Kidney tubule cell (primary cell): ENCODE measurements at regions not wholly inside any gene's neighbourhood (a gene's known extent, or its start where the extent isn't known, plus 50 kb on each side); places are given as distances from the start of the nearest gene placed in this dataset.
"Not testable (repeated sequence)": the region's sequence is repeated elsewhere in the genome, so short reads cannot be mapped to it uniquely, and the experiment has no call there.

Source experiments
- DNase-seq: peaks from one replicate; pipeline ENCODE4 v3.0.0-alpha.2; 2018; ENCODE audit warnings: low spot score

- DNase-seq, result peak; percentile 39
These were observed 166.3 kb downstream of the DUSP10 start for GRCh38 chr1:221575605-221576004.

- peak; percentile 68 for DNase-seq
These were observed 165.6 kb downstream of the DUSP10 start for GRCh38 chr1:221576268-221576667.

DNA sequence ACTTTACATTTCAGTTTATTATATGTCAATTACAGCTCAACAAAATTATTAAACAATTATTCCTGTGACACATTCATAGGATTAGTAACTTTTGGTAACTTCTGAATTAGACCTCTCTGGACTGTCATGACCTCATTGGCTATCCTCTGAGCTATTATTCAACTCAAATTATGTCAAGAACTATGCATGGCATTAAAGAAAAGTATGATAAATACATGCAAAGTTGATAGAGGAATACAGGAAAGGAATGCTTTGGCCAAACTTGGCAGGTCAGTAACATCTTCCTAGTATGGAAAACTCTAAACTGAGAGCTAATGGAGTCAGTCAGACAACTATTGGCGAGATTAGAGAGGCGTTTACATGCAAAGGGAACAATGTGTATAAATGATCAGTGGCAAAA is 158.4 kb downstream of the DUSP10 start:
- DNase-seq, result no peak

GRCh38 chr1:221587013-221587412 is 154.9 kb downstream of the DUSP10 start:
- not testable (repeated sequence) for DNase-seq

DNA sequence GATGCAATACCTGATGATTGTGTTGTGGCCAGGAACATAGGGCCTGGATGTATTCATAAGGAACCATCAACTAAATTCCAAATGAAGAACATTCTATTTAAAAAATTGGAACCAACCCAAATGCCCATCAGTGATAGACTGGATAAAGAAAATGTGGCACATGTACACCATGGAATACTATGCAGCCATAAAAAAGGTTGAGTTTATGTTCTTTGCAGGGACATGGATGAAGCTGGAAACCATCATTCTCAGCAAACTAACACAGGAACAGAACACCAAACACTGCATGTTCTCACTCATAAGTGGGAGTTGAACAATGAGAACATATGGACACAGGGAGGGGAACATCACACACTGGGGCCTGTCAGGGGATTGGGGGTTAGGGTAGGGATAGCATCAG is 150.6 kb downstream of the DUSP10 start:
- DNase-seq, result not testable (repeated sequence)

GRCh38 chr1:221594576-221594975 is 147.3 kb downstream of the DUSP10 start:
- no peak for DNase-seq

DNA sequence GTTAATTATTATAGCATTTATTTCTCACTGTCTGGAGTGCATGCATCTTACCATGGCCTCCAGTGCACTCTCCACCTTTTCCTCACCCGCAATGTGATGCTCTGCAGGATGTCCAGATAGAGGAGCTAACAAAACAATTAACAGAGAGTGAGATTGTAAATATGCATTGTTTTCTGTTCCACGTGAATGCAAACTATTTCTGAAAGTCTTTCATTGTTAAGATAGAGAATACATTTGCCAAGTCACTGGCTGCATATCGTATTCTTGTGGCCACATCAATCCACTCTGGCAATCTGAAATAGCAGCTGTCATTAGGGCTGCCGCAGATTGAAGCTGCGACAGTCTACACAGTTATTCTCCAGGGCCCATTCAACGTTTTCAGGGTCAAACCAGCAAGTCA is 143.8 kb downstream of the DUSP10 start:
- no peak for DNase-seq

- no peak for DNase-seq
These were observed 140.7 kb downstream of the DUSP10 start for GRCh38 chr1:221601166-221601565.

DNA sequence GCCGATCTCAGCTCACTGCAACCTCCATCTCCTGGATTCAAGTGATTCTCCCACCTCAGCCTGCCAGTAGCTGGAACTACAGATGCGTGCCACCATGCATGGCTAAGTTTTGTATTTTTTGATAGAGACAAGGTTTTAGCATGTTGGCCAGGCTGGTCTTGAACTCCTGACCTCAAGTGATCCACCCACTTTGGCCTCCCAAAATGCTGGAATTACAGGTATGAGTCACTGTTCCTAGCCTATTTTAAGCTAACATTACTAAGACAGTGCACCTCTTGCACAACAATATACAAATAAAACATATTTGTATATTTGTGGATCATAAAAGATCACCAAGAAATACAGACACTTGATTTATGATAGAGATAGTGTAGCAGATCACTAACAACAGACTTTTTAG is 139.1 kb downstream of the DUSP10 start:
- no peak for DNase-seq

GRCh38 chr1:221604390-221604789 is 137.5 kb downstream of the DUSP10 start:
- DNase-seq, result not testable (repeated sequence)

- no peak for DNase-seq
These were observed 136.9 kb downstream of the DUSP10 start for GRCh38 chr1:221604948-221605347.

- DNase-seq, result no peak
These were observed 136.3 kb downstream of the DUSP10 start for GRCh38 chr1:221605569-221605968.

GRCh38 chr1:221606256-221606655 is 135.6 kb downstream of the DUSP10 start:
- no peak for DNase-seq

- no peak for DNase-seq
These were observed 133.0 kb downstream of the DUSP10 start for GRCh38 chr1:221608835-221609320.

GRCh38 chr1:221611656-221612046 is 130.2 kb downstream of the DUSP10 start:
- DNase-seq, result no peak

- DNase-seq, result peak; percentile 42
These were observed 129.7 kb downstream of the DUSP10 start for GRCh38 chr1:221612047-221612777.

GRCh38 chr1:221620437-221621384 is 121.2 kb downstream of the DUSP10 start:
- peak; percentile 88 for DNase-seq

- DNase-seq, result no peak
These were observed 120.2 kb downstream of the DUSP10 start for GRCh38 chr1:221621683-221622082.

DNA sequence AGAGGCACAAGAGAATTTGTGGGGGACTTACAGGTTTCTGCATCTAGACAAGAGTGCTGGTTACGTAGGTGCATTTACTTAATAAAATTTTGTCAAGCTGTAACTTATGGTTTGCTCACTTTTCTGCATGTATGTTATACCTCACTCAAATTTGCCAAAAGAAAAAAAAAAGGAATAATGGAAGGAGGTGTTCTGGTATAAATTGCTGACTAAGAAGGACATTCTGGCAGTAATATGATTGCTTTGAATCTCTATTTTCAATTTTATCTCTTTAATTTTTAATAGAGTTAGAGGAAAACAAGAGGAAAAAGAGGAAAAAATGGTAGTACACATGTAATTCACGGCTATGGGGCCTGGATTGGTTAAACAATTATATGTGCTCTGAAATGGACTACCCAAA is 119.5 kb downstream of the DUSP10 start:
- DNase-seq, result no peak

GRCh38 chr1:221625026-221625425 is 116.9 kb downstream of the DUSP10 start:
- DNase-seq, result no peak

GRCh38 chr1:221626041-221626440 is 115.8 kb downstream of the DUSP10 start:
- no peak for DNase-seq

GRCh38 chr1:221630236-221630635 is 111.7 kb downstream of the DUSP10 start:
- no peak for DNase-seq

DNA sequence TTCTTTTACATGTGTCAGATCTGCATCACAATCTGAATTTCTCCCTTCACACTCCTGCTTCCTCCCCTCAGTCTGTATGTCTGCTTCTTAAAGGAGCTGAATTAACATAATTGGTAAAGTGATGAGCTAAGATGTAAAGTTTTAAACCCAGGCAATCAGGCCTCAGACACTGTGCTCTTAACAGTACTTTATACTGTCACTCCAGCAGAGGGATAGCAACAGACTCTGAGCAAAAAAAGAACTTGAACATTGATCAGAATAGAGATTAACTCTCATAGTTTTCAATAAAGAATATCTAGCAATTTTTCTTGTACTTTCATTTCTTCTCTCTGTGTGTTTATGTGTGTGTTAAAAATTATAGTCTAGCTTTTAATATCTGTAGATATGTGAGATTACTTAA is 110.3 kb downstream of the DUSP10 start:
- no peak for DNase-seq
